ENCODE measurements at regions not wholly inside any gene's neighbourhood (a gene's known extent, or its start where the extent isn't known, plus 50 kb on each side); places are given as distances from the start of the nearest gene placed in this dataset.

DNA sequence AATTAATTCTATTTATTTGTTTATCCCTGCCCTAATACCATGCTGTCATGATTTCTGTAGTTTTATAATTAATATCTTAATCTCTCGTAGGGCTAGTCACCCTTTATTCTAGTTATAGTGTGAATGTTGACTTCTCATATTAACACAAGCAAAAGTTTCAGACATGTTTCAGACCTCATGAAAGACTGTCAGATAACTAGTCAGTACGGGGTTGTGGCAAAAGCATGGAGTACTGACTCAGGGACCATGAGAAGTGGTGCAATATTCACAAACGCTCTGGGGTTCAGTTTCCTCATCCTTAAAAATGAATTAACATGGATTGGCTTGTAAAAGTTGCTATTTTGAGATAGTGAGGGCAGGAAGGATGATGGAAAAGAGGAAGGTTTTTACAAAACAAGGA is 148.9 kb downstream of the TMEM200A start:
- Histone ChIP-seq H2AFZ (ENCODE audit: low read depth, low read length) (no peak overlapping the region), H3K36me3 (ENCODE audit: insufficient read depth, low read length) (no peaks in the 10 kb centered on the region)

DNA sequence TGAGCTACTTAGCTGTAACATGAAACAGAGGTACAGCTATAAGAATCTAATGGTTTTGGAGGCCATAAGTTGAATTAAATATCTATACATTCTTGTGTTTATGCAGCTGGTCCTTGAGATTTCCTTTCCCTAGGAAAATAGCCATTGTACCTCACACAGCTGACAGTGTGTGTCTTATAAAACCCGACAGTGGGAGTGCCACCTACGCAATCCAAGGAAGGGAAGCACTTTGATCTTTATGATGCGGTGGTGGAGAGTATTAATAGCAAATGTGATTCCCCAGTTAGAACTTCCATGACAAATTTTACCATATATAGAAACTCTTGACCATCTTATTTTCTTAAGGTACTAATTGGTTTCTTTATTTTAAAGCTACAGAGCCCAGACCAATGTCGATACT is 149.5 kb downstream of the TMEM200A start:
- Histone ChIP-seq H3K9me3 (ENCODE audit: insufficient read depth, low read length, severe bottlenecking) (peaks cover 4% of the 10 kb centered on the region), H3K27me3 (ENCODE audit: insufficient read depth, low read length, poor library complexity) (no peaks in the 10 kb centered on the region), H3K4me1 (ENCODE audit: insufficient read depth, low read length) (peaks cover 74% of the 10 kb centered on the region), H3K4me3 (ENCODE audit: low read depth in 1 of 2, low read length in 2 of 2) (no peak overlapping the region), H3K36me3 (ENCODE audit: insufficient read depth, low read length) (no peaks in the 10 kb centered on the region), H3K79me2 (ENCODE audit: insufficient read depth, low read length) (no peaks in the 10 kb centered on the region), H3K9ac (ENCODE audit: low read depth, low read length) (no peak overlapping the region), H3K27ac (ENCODE audit: low read length) (peak overlapping the region; percentile 81), H3K4me2 (ENCODE audit: insufficient read depth, low read length) (no peak overlapping the region), H2AFZ (ENCODE audit: low read depth, low read length) (no peak overlapping the region), H4K20me1 (ENCODE audit: insufficient read depth, low read length) (no peaks in the 10 kb centered on the region)
- ATAC-seq (ENCODE audit: insufficient read depth, low read depth) (no peak), DNase-seq (no peak)
- TF ChIP-seq, protein P1, sequence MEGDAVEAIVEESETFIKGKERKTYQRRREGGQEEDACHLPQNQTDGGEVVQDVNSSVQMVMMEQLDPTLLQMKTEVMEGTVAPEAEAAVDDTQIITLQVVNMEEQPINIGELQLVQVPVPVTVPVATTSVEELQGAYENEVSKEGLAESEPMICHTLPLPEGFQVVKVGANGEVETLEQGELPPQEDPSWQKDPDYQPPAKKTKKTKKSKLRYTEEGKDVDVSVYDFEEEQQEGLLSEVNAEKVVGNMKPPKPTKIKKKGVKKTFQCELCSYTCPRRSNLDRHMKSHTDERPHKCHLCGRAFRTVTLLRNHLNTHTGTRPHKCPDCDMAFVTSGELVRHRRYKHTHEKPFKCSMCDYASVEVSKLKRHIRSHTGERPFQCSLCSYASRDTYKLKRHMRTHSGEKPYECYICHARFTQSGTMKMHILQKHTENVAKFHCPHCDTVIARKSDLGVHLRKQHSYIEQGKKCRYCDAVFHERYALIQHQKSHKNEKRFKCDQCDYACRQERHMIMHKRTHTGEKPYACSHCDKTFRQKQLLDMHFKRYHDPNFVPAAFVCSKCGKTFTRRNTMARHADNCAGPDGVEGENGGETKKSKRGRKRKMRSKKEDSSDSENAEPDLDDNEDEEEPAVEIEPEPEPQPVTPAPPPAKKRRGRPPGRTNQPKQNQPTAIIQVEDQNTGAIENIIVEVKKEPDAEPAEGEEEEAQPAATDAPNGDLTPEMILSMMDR (IDR thresholded peaks at IDR 0.05; ENCODE audit: borderline replicate concordance, extremely low read depth, low read length, poor library complexity, severe bottlenecking), result no peak
- no peak for TF ChIP-seq EZH2 (IDR thresholded peaks at IDR 0.05; ENCODE audit: borderline replicate concordance, low read depth, low read length, severe bottlenecking)

More for the DNA sequence above, 148.9 kb downstream of the TMEM200A start:
- H4K20me1 ChIP-seq (ENCODE audit: insufficient read depth, low read length), result no peaks in the 10 kb centered on the region
- peak overlapping the region; percentile 30; the same call in 1 of the 2 replicates for H3K9ac ChIP-seq (ENCODE audit: low read depth, low read length)
- H3K79me2 ChIP-seq (ENCODE audit: insufficient read depth, low read length), result no peaks in the 10 kb centered on the region
- no peak for TF ChIP-seq EZH2 (IDR thresholded peaks at IDR 0.05; ENCODE audit: borderline replicate concordance, low read depth, low read length, severe bottlenecking)
- TF ChIP-seq, protein P1 (IDR thresholded peaks at IDR 0.05; ENCODE audit: borderline replicate concordance, extremely low read depth, low read length, poor library complexity, severe bottlenecking), result no peak
- H3K4me1 ChIP-seq (ENCODE audit: insufficient read depth, low read length), result peaks cover 72% of the 10 kb centered on the region
- H3K4me2 ChIP-seq (ENCODE audit: insufficient read depth, low read length), result no peak overlapping the region
- peaks cover 4% of the 10 kb centered on the region for H3K9me3 ChIP-seq (ENCODE audit: insufficient read depth, low read length, severe bottlenecking)
- DNase-seq (no peak), ATAC-seq (ENCODE audit: insufficient read depth, low read depth) (no peak)
- H3K4me3 ChIP-seq (ENCODE audit: low read depth in 1 of 2, low read length in 2 of 2), result no peak overlapping the region
- H3K27me3 ChIP-seq (ENCODE audit: insufficient read depth, low read length, poor library complexity), result no peaks in the 10 kb centered on the region
- peak overlapping the region; percentile 81 for H3K27ac ChIP-seq (ENCODE audit: low read length)

DNA sequence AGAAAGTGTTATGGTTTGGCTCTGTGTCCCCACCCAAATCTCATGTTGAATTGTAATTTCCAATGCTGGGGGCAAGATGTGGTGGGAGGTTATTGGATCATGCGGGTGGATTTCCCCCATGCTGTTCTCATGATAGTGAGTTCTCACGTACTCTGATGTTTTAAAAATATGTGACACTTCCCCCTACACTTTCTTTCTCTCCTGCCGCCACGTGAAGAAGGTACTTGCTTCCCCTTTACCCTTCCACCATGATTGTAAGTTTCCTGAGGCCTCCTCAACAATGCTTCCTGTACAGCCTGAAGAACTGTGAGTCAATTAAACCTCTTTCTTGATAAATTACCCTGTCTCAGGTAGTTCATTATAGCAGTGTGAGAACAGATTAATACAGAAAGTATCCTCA is 150.8 kb downstream of the TMEM200A start:
- Histone ChIP-seq H3K4me3 (ENCODE audit: low read depth in 1 of 2, low read length in 2 of 2) (no peak overlapping the region), H4K20me1 (ENCODE audit: insufficient read depth, low read length) (no peaks in the 10 kb centered on the region), H3K4me1 (ENCODE audit: insufficient read depth, low read length) (peaks cover 75% of the 10 kb centered on the region), H3K27me3 (ENCODE audit: insufficient read depth, low read length, poor library complexity) (no peaks in the 10 kb centered on the region), H3K9me3 (ENCODE audit: insufficient read depth, low read length, severe bottlenecking) (peaks cover 4% of the 10 kb centered on the region), H3K4me2 (ENCODE audit: insufficient read depth, low read length) (no peak overlapping the region), H3K27ac (ENCODE audit: low read length) (peak overlapping the region; percentile 33; the same call in 1 of the 2 replicates), H3K36me3 (ENCODE audit: insufficient read depth, low read length) (no peaks in the 10 kb centered on the region), H2AFZ (ENCODE audit: low read depth, low read length) (no peak overlapping the region), H3K9ac (ENCODE audit: low read depth, low read length) (no peak overlapping the region), H3K79me2 (ENCODE audit: insufficient read depth, low read length) (no peaks in the 10 kb centered on the region)
- no peak for DNase-seq
- TF ChIP-seq, protein P1 (IDR thresholded peaks at IDR 0.05; ENCODE audit: borderline replicate concordance, extremely low read depth, low read length, poor library complexity, severe bottlenecking), result no peak
- TF ChIP-seq EZH2 (IDR thresholded peaks at IDR 0.05; ENCODE audit: borderline replicate concordance, low read depth, low read length, severe bottlenecking), result no peak
- no peak for ATAC-seq (ENCODE audit: insufficient read depth, low read depth)
